ENCODE measurements at regions not wholly inside any gene's neighbourhood (a gene's known extent, or its start where the extent isn't known, plus 50 kb on each side); places are given as distances from the start of the nearest gene placed in this dataset.

DNA sequence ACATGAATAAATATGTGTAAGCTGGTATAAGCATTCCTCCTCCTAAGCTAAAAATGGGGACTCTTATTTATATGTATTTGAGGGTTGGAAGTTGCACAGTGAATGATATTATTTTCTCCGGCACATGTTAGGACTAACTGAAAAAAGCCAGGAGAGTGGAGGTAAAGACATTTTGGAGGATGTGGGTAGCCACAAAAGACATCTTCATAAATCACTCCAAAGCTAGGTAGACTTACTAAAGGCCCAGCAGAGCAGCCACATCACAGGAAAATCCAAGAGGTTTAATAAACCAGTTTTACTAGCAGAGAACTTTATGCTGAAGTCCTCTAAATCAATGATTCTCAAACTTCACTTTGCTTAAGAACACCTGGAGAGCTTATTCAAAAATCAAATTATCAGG, 424.7 kb downstream of the KCTD12 start:
- H4K8ac ChIP-seq (ENCODE audit: extremely low read depth, insufficient read depth, low read length): no peak overlapping the region
- no peaks in the 10 kb centered on the region for H3K79me1 ChIP-seq (ENCODE audit: low read depth, low read length)
- H2BK120ac ChIP-seq (replicated peaks; ENCODE audit: low read depth, low read length): no peak overlapping the region
- H3K56ac ChIP-seq (replicated peaks; ENCODE audit: insufficient read length, low read depth, low read length): no peak overlapping the region
- 0 out of 2 replicates have a peak overlapping the region, but pooled peaks have one; percentile 65 for H2AFZ ChIP-seq (ENCODE audit: low read length)
- H3K27ac ChIP-seq (ENCODE audit: low read depth, low read length): no peak overlapping the region
- no peak overlapping the region for H3K18ac ChIP-seq (ENCODE audit: extremely low read depth, low read length)
- H3K79me2 ChIP-seq (ENCODE audit: control insufficient read depth in 1 of 2, insufficient read depth in 2 of 2, low read length in 2 of 2): no peaks in the 10 kb centered on the region
- no peaks in the 10 kb centered on the region for H3K4me1 ChIP-seq (replicated peaks in 1 of 4; ENCODE audit: control insufficient read depth in 3 of 4, insufficient read depth in 4 of 4, low read length in 3 of 4)
- no peaks in the 10 kb centered on the region for H3K36me3 ChIP-seq (ENCODE audit: control insufficient read depth in 2 of 4, insufficient read depth in 4 of 4, low read length in 3 of 4)
- no peak overlapping the region for H3K4me2 ChIP-seq (ENCODE audit: insufficient read depth in 1 of 2, low read depth in 2 of 2, low read length in 2 of 2)
- ChIA-PET CTCF (ENCODE audit: partially characterized antibody) (interaction anchor here (0.9 to 2.1 kb wide), 2 partner anchors 13 to 232 kb away, joined by 3 to 9 read pairs; no protein-coding TSS in a partner anchor), POLR2A (ENCODE audit: partially characterized antibody) (no interaction called here)
- H3K14ac ChIP-seq (ENCODE audit: insufficient read length): no peak overlapping the region
- FAIRE-seq (no peak), DNase-seq (ENCODE audit: low read depth in 1 of 2, low spot score in 2 of 2) (no peak)
- H2BK20ac ChIP-seq (ENCODE audit: low read length): no peak overlapping the region
- no peak overlapping the region for H3K23ac ChIP-seq (ENCODE audit: insufficient read length)
- H3K4ac ChIP-seq (replicated peaks; ENCODE audit: insufficient read length, low read depth, low read length): no peak overlapping the region
- no peaks in the 10 kb centered on the region for H4K20me1 ChIP-seq (replicated peaks in 1 of 2; ENCODE audit: control insufficient read depth in 1 of 2, insufficient read depth in 2 of 2, low read length in 2 of 2)
- H3K9ac ChIP-seq (replicated peaks in 1 of 4; ENCODE audit: extremely low read depth in 1 of 4, low read depth in 3 of 4, low read length in 3 of 4): no peak overlapping the region
- no peak overlapping the region for H2AK5ac ChIP-seq (ENCODE audit: low read depth, low read length)
- H4K91ac ChIP-seq (replicated peaks; ENCODE audit: insufficient read length, low read length): no peak overlapping the region
- no peaks in the 10 kb centered on the region for H3K27me3 ChIP-seq (replicated peaks in 1 of 4; ENCODE audit: control insufficient read depth in 3 of 4, extremely low read depth in 1 of 4, insufficient read depth in 3 of 4, low read length in 3 of 4)
- H4K5ac ChIP-seq (ENCODE audit: insufficient read length, low read depth, low read length): no peak overlapping the region
- no peaks in the 10 kb centered on the region for H3K23me2 ChIP-seq (ENCODE audit: low read depth, low read length)
- no peak overlapping the region for H2BK15ac ChIP-seq (ENCODE audit: low read length)
- TF ChIP-seq RNF2 (IDR thresholded peaks at IDR 0.05; ENCODE audit: borderline replicate concordance, low read depth, low read length, missing control alignments, poor library complexity, severe bottlenecking) (no peak), RAD21 (IDR thresholded peaks at IDR 0.05 in 1 of 2, conservative IDR thresholded peaks at IDR 0.05 in 1 of 2; ENCODE audit: low read depth in 2 of 2, low read length in 2 of 2) (no peak), KDM4A (IDR thresholded peaks at IDR 0.05; ENCODE audit: low read depth, low read length, severe bottlenecking) (no peak), ASH2L (IDR thresholded peaks at IDR 0.05; ENCODE audit: low read length) (no peak), RBBP5 (IDR thresholded peaks at IDR 0.05; ENCODE audit: borderline replicate concordance, low read depth, low read length) (no peak), TBP (IDR thresholded peaks at IDR 0.05; ENCODE audit: low read depth, low read length) (no peak), SRF (IDR thresholded peaks at IDR 0.05; ENCODE audit: low read depth, low read length) (no peak), HDAC2 (IDR thresholded peaks at IDR 0.05; ENCODE audit: borderline replicate concordance in 1 of 2, low read depth in 2 of 2, low read length in 2 of 2) (no peak), BACH1 (IDR thresholded peaks at IDR 0.05; ENCODE audit: low read length) (no peak)
- TF ChIP-seq, protein P1, sequence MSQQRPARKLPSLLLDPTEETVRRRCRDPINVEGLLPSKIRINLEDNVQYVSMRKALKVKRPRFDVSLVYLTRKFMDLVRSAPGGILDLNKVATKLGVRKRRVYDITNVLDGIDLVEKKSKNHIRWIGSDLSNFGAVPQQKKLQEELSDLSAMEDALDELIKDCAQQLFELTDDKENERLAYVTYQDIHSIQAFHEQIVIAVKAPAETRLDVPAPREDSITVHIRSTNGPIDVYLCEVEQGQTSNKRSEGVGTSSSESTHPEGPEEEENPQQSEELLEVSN (IDR thresholded peaks at IDR 0.05): no peak
- no peak overlapping the region for H2BK5ac ChIP-seq (ENCODE audit: low read depth, low read length)
- no peak overlapping the region for H3K4me3 ChIP-seq (ENCODE audit: extremely low read depth in 1 of 4, insufficient read depth in 2 of 4, low read depth in 3 of 4, low read length in 4 of 4)
- H2BK12ac ChIP-seq (ENCODE audit: low read depth, low read length): no peak overlapping the region
- 86% methylated on average over 1 of the region's 1 CpG; no CpG with 5 or more reads in 1 of the 2 experiments for WGBS, 2 experiments (ENCODE audit: extremely low coverage in 1 of 2, insufficient coverage in 1 of 2, insufficient read length in 1 of 2, insufficient replicate concordance in 2 of 2, low coverage in 1 of 2, low lambda C conversion rate in 2 of 2, missing lambda C conversion rate in 1 of 2)
- H3K9me3 ChIP-seq (ENCODE audit: insufficient read depth in 2 of 2, low read depth in 1 of 2, low read length in 1 of 2): no peaks in the 10 kb centered on the region

Measured in H1 (cell line).